HepG2 (cell line): ENCODE measurements at regions not wholly inside any gene's neighbourhood (a gene's known extent, or its start where the extent isn't known, plus 50 kb on each side); places are given as distances from the start of the nearest gene placed in this dataset.

Experiments
- ATAC-seq: fragments of 200-7000 bp; cut with Tn5 transposase; 3 replicates; pipeline ENCODE4 v1.9.1; 2020; ENCODE audit warnings: mild to moderate bottlenecking, moderate library complexity
- BruUV-seq: library from RNA; stranded (reverse); fragments of 400-500 nt; replicated peaks from 2 replicates; lab custom pipeline; 2021; lab: Mats Ljungman, UMichigan
- CTCF ChIA-PET: fragments of 300-600 bp; formaldehyde crosslinking; extraction: SDS; loops from one replicate; lab custom pipeline; 2021; ENCODE audit warnings: low total read pairs, inconsistent platforms, low intra/inter-chr PET ratio; lab: Yijun Ruan, JAX
- POLR2A ChIA-PET: fragments of 350-600 bp; sonication (Branson Sonifier 250); formaldehyde crosslinking; loops from one replicate; lab custom pipeline; 2020; ENCODE audit warnings: antibody characterized with exemption, inconsistent platforms; lab: Yijun Ruan, JAX
- DNase-seq: peaks from one replicate; pipeline ENCODE4 v3.0.0-alpha.2; 2015; ENCODE audit warnings: low spot score
- FAIRE-seq: peaks from 3 replicates; lab custom pipeline; 2011; peaks lifted over from hg19 to GRCh38; lab: Jason Lieb, UNC
- H2AFZ ChIP-seq: one replicate; pipeline ENCODE4 v1.6.1; 2011; ENCODE audit warnings: low read length, inconsistent platforms
- H3K27ac ChIP-seq: fragments of 300-600 bp; 3 replicates; pipeline ENCODE4 v1.8.0; 2011; ENCODE audit warnings: mixed run types, mild to moderate bottlenecking, mixed read lengths, low read length, inconsistent platforms; ENCODE audit not compliant: insufficient read depth; ENCODE audit errors: extremely low read length
- H3K27me3 ChIP-seq, 2 experiments: fragments of 200-600 bp in 1 of 2; 2 replicates in 1 of 2; 3 replicates in 1 of 2; pipeline versions ENCODE4 v1.6.0 to v1.8.0; 2011; ENCODE audit warnings: low read length in 2 of 2, mild to moderate bottlenecking in 2 of 2, moderate library complexity in 2 of 2, inconsistent platforms in 1 of 2; ENCODE audit not compliant: insufficient read depth in 2 of 2, control insufficient read depth in 1 of 2
- H3K36me3 ChIP-seq, 2 experiments: fragments of 200-600 bp in 1 of 2; replicated peaks in 1 of 2; 2 replicates in 1 of 2; 3 replicates in 1 of 2; pipeline versions ENCODE4 v1.5.1 to v1.8.0; 2011; ENCODE audit warnings: low read length in 2 of 2, inconsistent platforms in 1 of 2; ENCODE audit not compliant: insufficient read depth in 2 of 2, control insufficient read depth in 1 of 2
- H3K4me1 ChIP-seq: 2 replicates; pipeline ENCODE4 v1.5.1; 2012; ENCODE audit warnings: low read length, inconsistent platforms; ENCODE audit not compliant: insufficient read depth
- H3K4me2 ChIP-seq: 2 replicates; pipeline ENCODE4 v1.6.0; 2011; ENCODE audit warnings: low read depth, low read length, inconsistent platforms
- H3K4me3 ChIP-seq, 3 experiments: fragments of 200-600 bp in 1 of 3; sonication (generic), shearing (Covaris generic) in 1 of 3; replicated peaks in 1 of 3; 2 replicates each; pipeline ENCODE4 v1.5.1; 2011 to 2016; ENCODE audit warnings: low read length in 3 of 3, inconsistent platforms in 2 of 3, low read depth in 2 of 3, mild to moderate bottlenecking in 2 of 3, control low read depth in 1 of 3, mixed read lengths in 1 of 3; ENCODE audit not compliant: insufficient read depth in 1 of 3
- H3K79me2 ChIP-seq: one replicate; pipeline ENCODE4 v1.6.1; 2011; ENCODE audit warnings: low read length, inconsistent platforms; ENCODE audit not compliant: insufficient read depth
- H3K9ac ChIP-seq: 2 replicates; pipeline ENCODE4 v1.6.0; 2011; ENCODE audit warnings: mild to moderate bottlenecking, low read depth, low read length, inconsistent platforms; ENCODE audit not compliant: insufficient read depth
- H3K9me3 ChIP-seq: 2 replicates; pipeline ENCODE4 v1.5.1; 2012; ENCODE audit warnings: mild to moderate bottlenecking, low read length
- H4K20me1 ChIP-seq: 2 replicates; pipeline ENCODE4 v1.6.0; 2011; ENCODE audit warnings: inconsistent platforms, mild to moderate bottlenecking, low read length, moderate library complexity; ENCODE audit not compliant: insufficient read depth
- CC2D1A ChIP-seq: sonication (generic); formaldehyde crosslinking; IDR thresholded peaks from 2 replicates; pipeline ENCODE4 v1.8.1; 2023; ENCODE audit warnings: mild to moderate bottlenecking, missing genetic modification reagents
- HINFP ChIP-seq: sonication (generic); formaldehyde crosslinking; IDR thresholded peaks from 2 replicates; pipeline ENCODE4 v1.4.0; 2020; ENCODE audit warnings: low read depth, mild to moderate bottlenecking, missing genetic modification reagents
- REL ChIP-seq: sonication (generic); formaldehyde crosslinking; conservative IDR thresholded peaks from 2 replicates; pipeline ENCODE4 v1.8.0; 2022; ENCODE audit warnings: mild to moderate bottlenecking, missing genetic modification reagents, moderate library complexity
- SATB2 ChIP-seq: sonication (generic); formaldehyde crosslinking; IDR thresholded peaks from 2 replicates; pipeline ENCODE4 v1.5.0; 2020; ENCODE audit warnings: missing genetic modification reagents
- ZBTB2 ChIP-seq: sonication (generic); formaldehyde crosslinking; IDR thresholded peaks from 2 replicates; pipeline ENCODE4 v1.8.0; 2022; ENCODE audit warnings: low read depth, missing genetic modification reagents
- ZBTB38 ChIP-seq: sonication (generic); formaldehyde crosslinking; IDR thresholded peaks from 2 replicates; pipeline ENCODE4 v1.5.1; 2020; ENCODE audit warnings: mild to moderate bottlenecking, missing genetic modification reagents
- ZKSCAN8 ChIP-seq: IDR thresholded peaks from 2 replicates; pipeline ENCODE4 v1.6.1; 2016; ENCODE audit warnings: borderline replicate concordance, missing genetic modification reagents, missing compliant biosample characterization
- in situ Hi-C: cut with HindIII; loops from 2 replicates; pipeline ENCODE4 v1.10.0; 2017; ENCODE audit warnings: low pct_unique_long_range_greater_than_20kb; ENCODE audit not compliant: extremely low pct_ligation_motif_present
- intact Hi-C: fragments of 100-400 bp; cut with micrococcal nuclease; formaldehyde crosslinking; loops from one replicate; pipeline ENCODE4 v1.10.0; 2022; ENCODE audit not compliant: unreplicated experiment

GRCh38 chr18:76626991-76627390 is 131.9 kb upstream of the ZNF516 start:
- Histone ChIP-seq H3K9me3 (no peaks in the 10 kb centered on the region), H3K4me2 (no peak overlapping the region), H3K79me2 (no peaks in the 10 kb centered on the region), H3K27me3 (peaks cover 0 to 19% of the 10 kb centered on the region in 2 experiments; a peak in 3 of 5 replicates), H3K4me3 (no peak overlapping the region), H3K36me3 (no peaks in the 10 kb centered on the region), H3K9ac (no peak overlapping the region), H3K27ac (no peak overlapping the region), H3K4me1 (peaks cover 3% of the 10 kb centered on the region; the same call in 1 of the 2 replicates), H4K20me1 (no peaks in the 10 kb centered on the region), H2AFZ (no peak overlapping the region)
- DNase-seq: no peak
- BruUV-seq: no TSS peak
- ChIA-PET POLR2A (no interaction called here), CTCF (no interaction called here)
- intact Hi-C loops (no loop called here), in situ Hi-C loops (no loop called here)
- no peak for FAIRE-seq
- TF ChIP-seq REL (CRISPR knock-in tag) (no peak), CC2D1A (CRISPR knock-in tag) (no peak), ZBTB38 (CRISPR knock-in tag) (no peak), SATB2 (CRISPR knock-in tag) (no peak), ZBTB2 (CRISPR knock-in tag) (no peak), HINFP (no peak), ZKSCAN8 (CRISPR knock-in tag) (no peak)
- ATAC-seq: no peak
